ENCODE measurements at regions not wholly inside any gene's neighbourhood (a gene's known extent, or its start where the extent isn't known, plus 50 kb on each side); places are given as distances from the start of the nearest gene placed in this dataset.

DNA sequence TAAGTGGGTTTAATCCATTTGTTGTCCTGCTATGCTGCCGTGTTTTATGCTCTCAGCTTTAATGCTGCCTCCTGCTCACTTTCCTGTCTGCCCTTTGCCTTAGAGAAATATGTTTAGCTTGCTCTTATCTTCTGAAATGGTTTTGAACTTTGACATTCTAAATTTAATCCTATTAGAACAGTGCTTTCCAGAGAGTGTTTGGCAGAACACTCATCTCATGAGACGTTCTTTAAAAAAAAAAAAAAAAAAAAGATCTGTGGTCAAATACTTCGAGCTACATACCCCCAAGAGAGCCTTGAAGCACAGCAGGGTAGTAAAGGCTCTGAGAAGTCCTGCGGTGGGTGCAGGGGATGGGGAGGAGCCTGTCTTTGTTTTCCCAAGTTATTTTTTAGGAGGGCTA is 161.3 kb downstream of the SPP2 start:
- TF ChIP-seq, protein P1, sequence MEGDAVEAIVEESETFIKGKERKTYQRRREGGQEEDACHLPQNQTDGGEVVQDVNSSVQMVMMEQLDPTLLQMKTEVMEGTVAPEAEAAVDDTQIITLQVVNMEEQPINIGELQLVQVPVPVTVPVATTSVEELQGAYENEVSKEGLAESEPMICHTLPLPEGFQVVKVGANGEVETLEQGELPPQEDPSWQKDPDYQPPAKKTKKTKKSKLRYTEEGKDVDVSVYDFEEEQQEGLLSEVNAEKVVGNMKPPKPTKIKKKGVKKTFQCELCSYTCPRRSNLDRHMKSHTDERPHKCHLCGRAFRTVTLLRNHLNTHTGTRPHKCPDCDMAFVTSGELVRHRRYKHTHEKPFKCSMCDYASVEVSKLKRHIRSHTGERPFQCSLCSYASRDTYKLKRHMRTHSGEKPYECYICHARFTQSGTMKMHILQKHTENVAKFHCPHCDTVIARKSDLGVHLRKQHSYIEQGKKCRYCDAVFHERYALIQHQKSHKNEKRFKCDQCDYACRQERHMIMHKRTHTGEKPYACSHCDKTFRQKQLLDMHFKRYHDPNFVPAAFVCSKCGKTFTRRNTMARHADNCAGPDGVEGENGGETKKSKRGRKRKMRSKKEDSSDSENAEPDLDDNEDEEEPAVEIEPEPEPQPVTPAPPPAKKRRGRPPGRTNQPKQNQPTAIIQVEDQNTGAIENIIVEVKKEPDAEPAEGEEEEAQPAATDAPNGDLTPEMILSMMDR (IDR thresholded peaks at IDR 0.05), result no peak
- TF ChIP-seq EP300 (IDR thresholded peaks at IDR 0.05) (no peak), POLR2A (IDR thresholded peaks at IDR 0.05; ENCODE audit: low read depth) (no peak), POLR2AphosphoS5 (IDR thresholded peaks at IDR 0.05) (no peak)

Data from esophagus muscularis mucosa (tissue), 4 donors.